Ishikawa (cell line): ENCODE measurements at regions not wholly inside any gene's neighbourhood (a gene's known extent, or its start where the extent isn't known, plus 50 kb on each side); places are given as distances from the start of the nearest gene placed in this dataset.
A peak's percentile ranks its signal among the peaks of the same experiment; 100 is the strongest.

Source experiments
- CEBPB ChIP-seq: IDR thresholded peaks from 2 replicates; pipeline ENCODE4 v1.6.1; 2012
- CREB1 ChIP-seq: IDR thresholded peaks from 2 replicates; pipeline ENCODE4 v1.6.1; 2012; ENCODE audit warnings: low read depth
- EGR1 ChIP-seq: IDR thresholded peaks from 2 replicates; pipeline ENCODE4 v1.6.1; 2012
- EP300 ChIP-seq: IDR thresholded peaks from 2 replicates; pipeline ENCODE4 v1.6.1; 2012; ENCODE audit warnings: borderline replicate concordance
- FOXM1 ChIP-seq: IDR thresholded peaks from 2 replicates; pipeline ENCODE4 v1.6.1; 2012; ENCODE audit warnings: low read depth, borderline replicate concordance
- NFIC ChIP-seq: IDR thresholded peaks from 2 replicates; pipeline ENCODE4 v1.6.1; 2012
- RAD21 ChIP-seq: IDR thresholded peaks from 2 replicates; pipeline ENCODE4 v1.6.1; 2012; ENCODE audit warnings: low read depth
- TAF1 ChIP-seq: IDR thresholded peaks from 2 replicates; pipeline ENCODE4 v1.6.1; 2012; ENCODE audit warnings: low read depth, mild to moderate bottlenecking
- TCF12 ChIP-seq: IDR thresholded peaks from 2 replicates; pipeline ENCODE4 v1.6.1; 2012; ENCODE audit warnings: low read depth
- TEAD4 ChIP-seq: IDR thresholded peaks from 2 replicates; pipeline ENCODE4 v1.6.1; 2012
- YY1 ChIP-seq: IDR thresholded peaks from 2 replicates; pipeline ENCODE4 v1.6.1; 2012; ENCODE audit warnings: low read depth
- ZBTB7A ChIP-seq: IDR thresholded peaks from 2 replicates; pipeline ENCODE4 v1.6.1; 2012; ENCODE audit warnings: low read depth
- TF ChIP-seq, protein P1 (sequence below): IDR thresholded peaks from 2 replicates; pipeline ENCODE4 v1.6.1; 2012
- TF ChIP-seq, protein P2 (sequence below): IDR thresholded peaks from 2 replicates; pipeline ENCODE4 v1.6.1; 2012
- TF ChIP-seq, protein P3 (sequence below): IDR thresholded peaks from 2 replicates; pipeline ENCODE4 v1.6.1; 2012; ENCODE audit warnings: low read depth, mild to moderate bottlenecking

DNA sequence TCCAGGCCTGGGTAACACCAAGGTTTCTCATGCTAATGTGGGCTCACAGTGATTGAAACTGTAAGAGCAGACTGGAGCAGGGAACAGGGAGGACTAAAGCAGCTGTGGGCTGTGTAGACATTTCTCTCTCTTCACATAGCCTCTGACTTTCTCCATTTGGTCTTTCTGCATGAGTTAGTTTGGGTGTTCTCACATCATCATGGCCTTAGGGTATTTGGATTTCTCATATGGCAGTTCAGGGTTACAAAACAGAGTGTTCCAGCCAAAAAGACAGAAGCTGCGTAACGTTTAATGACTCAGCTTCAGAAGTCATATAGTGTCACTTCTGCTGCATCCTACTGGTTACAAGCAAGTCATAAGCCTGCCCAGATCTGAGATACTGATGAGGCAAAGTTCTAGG, 52.0 kb upstream of the OSBPL8 start:
- no peak for TF ChIP-seq EP300
- no peak for TF ChIP-seq EGR1

DNA sequence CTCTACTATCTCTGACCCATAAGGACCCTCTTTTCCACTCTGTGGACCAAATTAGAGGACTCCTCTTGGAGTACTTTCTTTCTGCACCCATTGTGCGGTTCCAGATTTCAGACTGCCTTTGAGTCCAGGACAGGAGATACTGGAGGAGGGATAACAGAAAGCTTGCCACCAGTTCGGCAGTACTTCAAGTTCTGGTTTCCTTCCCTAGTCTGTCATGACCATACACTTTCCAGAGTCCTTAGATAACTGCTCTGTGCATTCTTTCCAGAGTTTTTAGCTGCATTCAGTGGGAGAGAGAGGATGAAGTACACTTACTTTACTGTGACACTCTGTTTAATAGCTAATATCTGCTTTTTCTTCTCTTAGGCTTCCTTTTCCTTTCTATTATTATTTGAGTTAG, 54.8 kb upstream of the OSBPL8 start:
- TF ChIP-seq TAF1 (no peak), RAD21 (no peak), YY1 (no peak)
- TF ChIP-seq, protein P1, sequence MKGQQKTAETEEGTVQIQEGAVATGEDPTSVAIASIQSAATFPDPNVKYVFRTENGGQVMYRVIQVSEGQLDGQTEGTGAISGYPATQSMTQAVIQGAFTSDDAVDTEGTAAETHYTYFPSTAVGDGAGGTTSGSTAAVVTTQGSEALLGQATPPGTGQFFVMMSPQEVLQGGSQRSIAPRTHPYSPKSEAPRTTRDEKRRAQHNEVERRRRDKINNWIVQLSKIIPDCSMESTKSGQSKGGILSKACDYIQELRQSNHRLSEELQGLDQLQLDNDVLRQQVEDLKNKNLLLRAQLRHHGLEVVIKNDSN: no peak
- TF ChIP-seq, protein P2, sequence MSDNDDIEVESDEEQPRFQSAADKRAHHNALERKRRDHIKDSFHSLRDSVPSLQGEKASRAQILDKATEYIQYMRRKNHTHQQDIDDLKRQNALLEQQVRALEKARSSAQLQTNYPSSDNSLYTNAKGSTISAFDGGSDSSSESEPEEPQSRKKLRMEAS: no peak

DNA sequence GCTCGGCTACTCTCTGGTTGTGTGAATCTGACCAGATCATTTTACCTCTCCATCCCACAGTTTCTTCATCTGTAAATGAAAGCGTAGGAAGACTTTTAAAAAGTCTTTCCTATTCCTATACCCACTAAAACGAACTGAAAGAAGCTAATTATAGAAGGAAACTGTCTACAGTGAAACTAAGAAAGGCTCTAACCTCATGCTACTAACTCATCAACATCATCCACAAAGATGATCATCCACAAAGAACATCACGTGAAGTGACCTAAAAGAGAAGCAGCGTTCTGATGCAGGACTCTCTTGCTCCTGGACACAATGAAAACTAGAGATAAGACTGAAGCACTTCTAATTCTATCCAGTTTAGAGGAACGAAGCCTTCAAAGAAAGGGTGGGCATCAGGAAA, 58.5 kb upstream of the OSBPL8 start:
- TF ChIP-seq TAF1 (no peak), ZBTB7A (no peak)

DNA sequence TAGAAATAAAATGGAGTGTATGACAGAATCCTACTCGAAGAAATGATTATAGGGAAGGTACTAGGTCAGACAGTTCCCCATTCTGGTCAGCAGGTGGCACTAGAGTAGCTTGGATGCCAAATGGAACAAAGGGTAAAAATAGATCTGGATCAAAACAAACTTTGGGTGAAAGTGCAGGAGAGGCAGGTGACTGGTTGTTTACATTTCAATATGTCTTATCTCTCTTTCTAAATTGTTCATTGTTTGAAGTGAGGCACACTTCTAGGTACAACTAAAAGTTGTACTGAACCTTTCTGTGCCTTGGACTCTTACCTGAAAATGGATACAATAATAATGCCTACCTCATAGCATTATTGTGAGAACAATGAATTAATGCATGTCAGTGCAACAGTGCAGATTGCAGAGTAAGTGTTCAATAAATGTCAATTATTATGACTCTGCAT, 62.0 kb upstream of the OSBPL8 start:
- TF ChIP-seq RAD21 (peak; percentile 98), TEAD4 (no peak), NFIC (0 out of 2 replicates have a peak, but pooled peaks have one; percentile 25), TCF12 (no peak), FOXM1 (peak; percentile 17; the same call in 1 of the 2 replicates), YY1 (no peak), EGR1 (no peak)
- TF ChIP-seq, protein P3, sequence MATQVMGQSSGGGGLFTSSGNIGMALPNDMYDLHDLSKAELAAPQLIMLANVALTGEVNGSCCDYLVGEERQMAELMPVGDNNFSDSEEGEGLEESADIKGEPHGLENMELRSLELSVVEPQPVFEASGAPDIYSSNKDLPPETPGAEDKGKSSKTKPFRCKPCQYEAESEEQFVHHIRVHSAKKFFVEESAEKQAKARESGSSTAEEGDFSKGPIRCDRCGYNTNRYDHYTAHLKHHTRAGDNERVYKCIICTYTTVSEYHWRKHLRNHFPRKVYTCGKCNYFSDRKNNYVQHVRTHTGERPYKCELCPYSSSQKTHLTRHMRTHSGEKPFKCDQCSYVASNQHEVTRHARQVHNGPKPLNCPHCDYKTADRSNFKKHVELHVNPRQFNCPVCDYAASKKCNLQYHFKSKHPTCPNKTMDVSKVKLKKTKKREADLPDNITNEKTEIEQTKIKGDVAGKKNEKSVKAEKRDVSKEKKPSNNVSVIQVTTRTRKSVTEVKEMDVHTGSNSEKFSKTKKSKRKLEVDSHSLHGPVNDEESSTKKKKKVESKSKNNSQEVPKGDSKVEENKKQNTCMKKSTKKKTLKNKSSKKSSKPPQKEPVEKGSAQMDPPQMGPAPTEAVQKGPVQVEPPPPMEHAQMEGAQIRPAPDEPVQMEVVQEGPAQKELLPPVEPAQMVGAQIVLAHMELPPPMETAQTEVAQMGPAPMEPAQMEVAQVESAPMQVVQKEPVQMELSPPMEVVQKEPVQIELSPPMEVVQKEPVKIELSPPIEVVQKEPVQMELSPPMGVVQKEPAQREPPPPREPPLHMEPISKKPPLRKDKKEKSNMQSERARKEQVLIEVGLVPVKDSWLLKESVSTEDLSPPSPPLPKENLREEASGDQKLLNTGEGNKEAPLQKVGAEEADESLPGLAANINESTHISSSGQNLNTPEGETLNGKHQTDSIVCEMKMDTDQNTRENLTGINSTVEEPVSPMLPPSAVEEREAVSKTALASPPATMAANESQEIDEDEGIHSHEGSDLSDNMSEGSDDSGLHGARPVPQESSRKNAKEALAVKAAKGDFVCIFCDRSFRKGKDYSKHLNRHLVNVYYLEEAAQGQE: no peak
- TF ChIP-seq, protein P1: no peak
- TF ChIP-seq, protein P2: no peak

DNA sequence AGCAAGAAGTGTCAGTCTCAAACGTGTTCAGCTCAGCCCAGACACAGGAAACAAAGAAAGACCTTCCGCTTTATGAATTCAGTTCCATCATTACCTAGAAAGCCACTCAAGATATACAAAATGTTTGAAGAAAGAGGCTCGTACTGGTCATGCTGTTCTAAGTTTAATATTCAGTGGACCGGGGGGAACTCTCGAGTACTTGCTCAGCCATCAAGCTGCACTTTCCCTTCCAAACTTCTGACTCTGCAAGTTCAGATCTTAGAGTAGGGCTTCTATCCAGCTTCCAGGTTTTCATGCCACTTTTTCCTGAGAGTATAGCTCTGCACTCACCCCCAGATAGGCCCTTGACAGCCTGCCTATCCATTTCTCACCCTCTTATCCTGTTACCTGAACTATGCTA, 62.8 kb upstream of the OSBPL8 start:
- TF ChIP-seq RAD21 (no peak), TAF1 (no peak), EP300 (no peak)

DNA sequence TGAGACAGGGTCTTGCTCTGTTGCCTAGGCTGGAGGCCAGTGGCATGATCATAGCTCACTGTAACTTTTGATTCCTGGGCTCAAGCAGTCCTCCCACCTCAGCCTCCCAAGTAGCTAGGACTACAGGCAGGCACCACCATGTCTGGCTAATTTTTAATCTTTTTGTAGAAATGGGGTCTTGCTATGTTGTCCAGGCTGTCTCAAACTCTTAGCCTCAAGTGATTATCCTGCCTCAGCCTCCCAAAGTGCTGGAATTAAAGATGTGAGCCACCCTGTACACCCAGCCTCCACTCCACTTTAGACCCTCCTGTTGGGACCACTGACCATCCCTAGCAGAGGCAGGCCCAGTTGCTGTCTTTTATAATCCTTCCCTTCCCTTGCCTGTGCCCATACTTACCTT, 63.3 kb upstream of the OSBPL8 start:
- TF ChIP-seq TEAD4 (no peak), CREB1 (no peak), EGR1 (no peak), EP300 (no peak), TAF1 (no peak), ZBTB7A (no peak), CEBPB (no peak), YY1 (no peak), NFIC (no peak), FOXM1 (no peak), TCF12 (no peak), RAD21 (no peak)
- TF ChIP-seq, protein P2: no peak
- TF ChIP-seq, protein P3: no peak
- TF ChIP-seq, protein P1: no peak
